ENCODE measurements at regions not wholly inside any gene's neighbourhood (a gene's known extent, or its start where the extent isn't known, plus 50 kb on each side); places are given as distances from the start of the nearest gene placed in this dataset.
A peak's percentile ranks its signal among the peaks of the same experiment; 100 is the strongest.

GRCh38 chr5:133825631-133826289 lies 142.7 kb downstream of the C5orf15 start:
- Histone ChIP-seq H3K27me3 (no peaks in the 10 kb centered on the region), H3K9me3 (no peaks in the 10 kb centered on the region), H3K4me1 (peaks cover 0 to 4% (median 0%) of the 10 kb centered on the region in 4 donors), H3K27ac (no peak overlapping the region), H3K4me3 (no peak overlapping the region), H3K36me3 (no peaks in the 10 kb centered on the region)
- TF ChIP-seq CTCF (IDR thresholded peaks at IDR 0.05) (no peak), POLR2A (IDR thresholded peaks at IDR 0.05) (no peak)
- peak in 1 of 3 donors; percentile 18 for DNase-seq

GRCh38 chr5:133824661-133825254 lies 143.7 kb downstream of the C5orf15 start:
- H3K9me3 ChIP-seq, result no peaks in the 10 kb centered on the region
- H3K36me3 ChIP-seq, result no peaks in the 10 kb centered on the region
- peaks cover 0 to 4% (median 0%) of the 10 kb centered on the region in 4 donors for H3K4me1 ChIP-seq
- H3K27me3 ChIP-seq, result no peaks in the 10 kb centered on the region
- no peak overlapping the region for H3K27ac ChIP-seq
- TF ChIP-seq POLR2A (IDR thresholded peaks at IDR 0.05) (no peak), CTCF (IDR thresholded peaks at IDR 0.05) (no peak)
- peak in 1 of 3 donors; percentile 44 for DNase-seq
- no peak overlapping the region for H3K4me3 ChIP-seq

GRCh38 chr5:133821889-133822288 lies 146.5 kb downstream of the C5orf15 start:
- Histone ChIP-seq H3K4me3 (no peak overlapping the region), H3K4me1 (peaks cover 0 to 4% (median 0%) of the 10 kb centered on the region in 4 donors), H3K27ac (no peak overlapping the region), H3K9me3 (no peaks in the 10 kb centered on the region), H3K27me3 (no peaks in the 10 kb centered on the region), H3K36me3 (no peaks in the 10 kb centered on the region)
- no peak for DNase-seq
- no peak for TF ChIP-seq POLR2A (IDR thresholded peaks at IDR 0.05)
- no peak for TF ChIP-seq CTCF (IDR thresholded peaks at IDR 0.05)

GRCh38 chr5:133821311-133821741 lies 147.1 kb downstream of the C5orf15 start:
- no peaks in the 10 kb centered on the region for H3K36me3 ChIP-seq
- H3K4me3 ChIP-seq, result no peak overlapping the region
- no peaks in the 10 kb centered on the region for H3K9me3 ChIP-seq
- TF ChIP-seq POLR2A (IDR thresholded peaks at IDR 0.05), result no peak
- TF ChIP-seq CTCF (IDR thresholded peaks at IDR 0.05), result no peak
- H3K27ac ChIP-seq, result no peak overlapping the region
- peaks cover 0 to 4% (median 0%) of the 10 kb centered on the region in 4 donors for H3K4me1 ChIP-seq
- peak in 1 of 3 donors; percentile 29 for DNase-seq
- no peaks in the 10 kb centered on the region for H3K27me3 ChIP-seq

GRCh38 chr5:133820507-133820906 lies 147.9 kb downstream of the C5orf15 start:
- H3K9me3 ChIP-seq, result no peaks in the 10 kb centered on the region
- TF ChIP-seq POLR2A (IDR thresholded peaks at IDR 0.05) (no peak), CTCF (IDR thresholded peaks at IDR 0.05) (no peak)
- H3K36me3 ChIP-seq, result no peaks in the 10 kb centered on the region
- DNase-seq, result peak in 1 of 3 donors; percentile 21
- no peak overlapping the region for H3K4me3 ChIP-seq
- no peak overlapping the region for H3K27ac ChIP-seq
- no peaks in the 10 kb centered on the region for H3K27me3 ChIP-seq
- H3K4me1 ChIP-seq, result peaks cover 0 to 4% (median 0%) of the 10 kb centered on the region in 4 donors
